HT-29 (cell line): ENCODE measurements at regions not wholly inside any gene's neighbourhood (a gene's known extent, or its start where the extent isn't known, plus 50 kb on each side); places are given as distances from the start of the nearest gene placed in this dataset.

ENCODE experiments used
- DNase-seq: peaks from one replicate; pipeline ENCODE4 v3.0.0-alpha.2; 2015; ENCODE audit warnings: low spot score

DNA sequence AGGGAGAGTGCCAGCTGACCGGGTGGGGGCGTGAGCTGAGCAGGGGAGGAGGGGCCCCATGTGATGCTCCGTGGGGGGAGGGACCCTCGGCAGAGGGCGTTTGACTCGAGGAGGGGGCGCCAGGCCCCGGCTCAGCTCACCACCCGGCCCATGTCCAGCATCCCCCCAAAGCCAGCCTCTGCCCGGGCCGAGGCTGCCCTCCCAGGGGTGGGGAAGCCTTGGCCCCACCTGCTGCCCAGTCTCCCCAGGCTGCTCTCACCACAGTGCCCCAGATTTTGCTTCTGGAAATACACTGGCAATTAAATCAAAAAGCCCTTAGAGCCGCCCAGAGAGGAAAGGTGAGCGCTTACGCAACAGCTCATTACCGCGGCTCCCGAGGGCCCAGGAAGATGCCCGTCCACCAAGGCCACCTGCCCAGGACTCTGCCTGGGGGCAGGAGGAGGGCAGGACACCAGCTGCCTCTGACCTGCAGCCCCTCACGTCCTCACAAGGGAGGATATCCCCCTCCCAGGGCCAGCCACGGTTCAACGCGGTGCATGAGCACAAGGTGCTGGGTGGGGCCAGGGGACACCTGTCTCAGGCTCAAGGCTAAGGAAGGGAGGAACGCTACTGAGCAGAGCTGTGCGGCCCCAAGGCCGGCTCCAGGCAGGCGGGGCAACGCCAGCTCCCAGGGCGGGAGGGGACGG is 70.0 kb upstream of the INPP5A start:
- DNase-seq = peak; percentile 29

DNA sequence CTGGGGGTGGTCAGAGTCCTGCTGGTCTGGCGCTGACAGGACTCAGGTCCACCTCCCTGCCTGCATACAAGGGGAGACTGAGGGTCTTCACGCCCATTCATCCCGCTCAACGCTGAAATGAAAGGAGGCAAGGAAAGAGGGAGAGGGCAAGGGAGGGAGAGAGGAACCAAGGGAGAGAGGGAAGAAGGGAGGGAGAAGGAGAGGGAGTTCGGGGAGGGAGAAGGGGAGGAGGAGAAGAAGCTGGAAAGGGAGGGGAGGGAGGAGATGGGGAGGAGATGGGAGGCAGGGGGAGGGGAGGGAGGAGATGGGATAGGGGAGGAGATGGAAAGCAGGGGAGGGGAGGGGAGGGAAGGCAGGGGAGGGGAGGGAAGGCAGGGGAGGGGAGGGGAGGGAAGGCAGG is 69.4 kb upstream of the INPP5A start:
- DNase-seq = no peak

DNA sequence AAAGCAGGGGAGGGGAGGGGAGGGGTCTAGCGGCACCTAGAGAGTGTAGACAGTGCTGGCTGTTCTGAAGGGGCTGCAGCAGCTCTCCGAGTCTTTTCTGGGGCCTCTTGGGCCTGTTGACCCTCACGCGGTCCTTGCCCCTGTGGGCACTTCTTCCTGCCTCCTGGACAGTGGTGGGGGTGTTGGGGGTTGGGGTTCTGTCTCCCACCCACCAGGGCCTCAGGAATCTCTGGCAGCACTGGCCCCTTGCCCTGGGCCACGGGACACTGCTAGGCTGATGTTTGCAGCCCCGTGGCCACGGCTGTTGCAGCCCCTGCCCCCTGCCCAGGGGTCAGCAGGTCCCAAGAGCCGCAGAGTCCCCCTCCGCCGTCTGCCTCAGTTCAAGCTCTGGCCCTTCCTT is 68.9 kb upstream of the INPP5A start:
- no peak for DNase-seq

DNA sequence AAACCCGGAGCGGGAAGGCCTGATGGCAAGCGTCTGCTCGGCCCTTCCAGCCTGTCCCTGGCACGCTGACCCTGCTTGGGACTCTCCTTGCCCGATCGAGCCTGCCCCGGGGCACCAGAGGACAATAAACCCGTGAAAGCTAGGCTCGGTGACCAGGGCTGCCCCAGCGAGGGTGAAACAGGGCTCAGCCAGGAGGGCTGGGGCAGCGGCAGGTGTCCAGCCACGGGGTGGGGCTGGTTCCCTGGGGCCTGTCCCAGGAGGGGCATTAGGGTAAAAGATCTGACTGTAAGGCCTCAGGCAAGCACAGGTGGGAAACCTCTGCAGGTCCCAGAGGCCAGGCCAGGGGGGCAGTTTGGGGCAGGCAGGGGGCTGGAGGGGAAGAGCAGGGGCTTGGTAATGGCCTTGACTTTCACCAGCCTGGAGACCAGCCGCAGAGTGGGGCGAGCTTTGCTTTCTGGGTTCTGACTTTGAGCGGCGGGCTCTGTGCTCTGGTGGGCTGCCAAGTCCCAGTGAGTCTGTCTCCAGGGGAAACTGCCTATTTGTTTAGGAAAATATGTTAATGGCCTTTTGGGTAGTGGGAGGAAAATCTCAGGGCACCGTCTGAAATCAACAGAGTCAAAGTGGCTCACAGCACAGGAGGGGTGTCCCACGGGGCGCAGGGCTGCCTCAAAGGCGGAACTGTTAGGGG is 68.2 kb upstream of the INPP5A start:
- no peak for DNase-seq

DNA sequence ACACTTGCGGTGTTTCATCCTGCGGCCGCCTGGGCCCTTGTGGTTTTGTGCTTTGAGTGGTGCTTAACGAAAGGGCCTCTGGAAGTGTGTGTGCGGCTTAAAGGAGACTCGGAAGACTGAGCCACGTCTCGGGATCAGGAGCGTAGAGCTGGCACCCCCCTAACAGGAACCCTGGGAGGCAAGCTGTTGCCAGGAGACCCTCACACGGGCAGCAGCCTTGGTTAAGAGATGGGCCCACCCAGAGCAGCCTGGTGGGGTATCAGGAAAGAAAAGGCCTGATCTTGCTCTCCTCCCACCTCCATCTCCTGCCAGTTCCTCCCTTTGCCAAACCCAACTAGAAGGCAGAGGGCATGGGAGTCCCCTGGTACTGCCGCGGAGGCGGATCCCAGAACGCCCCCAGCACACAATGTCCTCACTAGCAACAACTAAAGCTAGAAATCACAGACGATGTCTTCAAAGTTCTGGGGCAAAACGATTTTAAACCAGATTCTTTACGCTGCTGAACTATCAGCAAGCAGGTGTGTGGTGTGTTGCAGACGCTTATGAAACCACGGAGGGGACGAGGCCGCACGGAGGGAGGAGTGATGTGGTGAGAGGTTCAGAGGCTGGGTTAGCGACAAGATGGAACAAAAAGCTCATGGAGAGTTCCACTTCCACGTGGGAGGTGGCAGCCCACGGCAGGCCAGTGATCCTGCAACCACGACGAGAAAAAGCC is 67.0 kb upstream of the INPP5A start:
- no peak for DNase-seq

DNA sequence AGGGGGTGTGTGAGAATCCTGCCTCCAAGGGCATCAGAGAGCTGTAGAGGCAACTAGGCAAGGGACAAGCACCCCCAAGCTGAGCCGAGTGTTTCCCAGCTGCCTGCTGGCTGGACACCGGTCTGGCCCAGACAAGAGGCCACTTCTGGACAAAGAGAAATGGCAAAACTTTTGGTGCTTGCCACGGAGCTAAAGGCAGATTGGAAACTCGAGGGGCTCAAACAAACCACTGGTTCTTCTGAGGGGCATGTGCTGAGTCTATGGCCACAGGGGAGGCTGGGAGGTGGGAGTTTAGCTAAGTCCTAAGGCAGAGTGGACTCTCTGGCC is 66.5 kb upstream of the INPP5A start:
- DNase-seq = no peak

DNA sequence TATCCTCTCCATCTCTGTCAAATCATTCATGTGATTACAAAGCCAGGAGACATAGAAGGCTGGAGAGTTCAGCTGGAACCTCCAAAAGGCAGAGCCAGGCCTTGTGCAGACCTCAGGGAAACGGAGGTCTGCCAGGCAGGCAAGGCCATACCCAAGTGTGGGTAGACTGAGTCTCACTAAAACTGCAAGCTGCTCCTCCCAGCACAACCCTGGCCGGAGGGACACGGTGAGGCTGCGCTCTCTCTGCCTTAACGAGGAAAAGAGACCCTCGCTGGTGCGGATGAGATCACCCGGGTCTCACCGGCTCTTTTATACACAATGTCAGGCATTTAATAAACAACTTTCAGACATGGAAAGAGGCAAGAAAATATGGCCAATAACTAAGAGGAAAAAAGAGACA is 66.1 kb upstream of the INPP5A start:
- DNase-seq = no peak

DNA sequence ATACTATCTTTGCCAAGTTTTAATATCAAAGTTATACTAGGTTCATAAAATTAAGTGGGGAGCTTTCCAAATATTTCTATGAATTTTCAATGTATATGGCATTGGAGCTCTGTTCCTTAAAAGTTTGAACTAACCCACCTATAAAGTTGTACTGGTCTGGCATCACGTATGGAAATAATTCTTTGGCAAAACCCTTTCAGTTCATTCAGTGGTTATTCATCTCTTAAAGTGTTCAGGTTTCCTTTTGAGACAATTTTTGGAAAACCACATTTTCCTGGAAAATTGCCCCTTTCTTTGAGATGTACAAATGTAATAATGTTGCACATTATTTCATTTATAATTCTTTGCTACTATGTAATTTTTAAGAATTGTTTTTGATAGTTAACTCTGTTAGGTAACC is 62.5 kb upstream of the INPP5A start:
- no peak for DNase-seq

DNA sequence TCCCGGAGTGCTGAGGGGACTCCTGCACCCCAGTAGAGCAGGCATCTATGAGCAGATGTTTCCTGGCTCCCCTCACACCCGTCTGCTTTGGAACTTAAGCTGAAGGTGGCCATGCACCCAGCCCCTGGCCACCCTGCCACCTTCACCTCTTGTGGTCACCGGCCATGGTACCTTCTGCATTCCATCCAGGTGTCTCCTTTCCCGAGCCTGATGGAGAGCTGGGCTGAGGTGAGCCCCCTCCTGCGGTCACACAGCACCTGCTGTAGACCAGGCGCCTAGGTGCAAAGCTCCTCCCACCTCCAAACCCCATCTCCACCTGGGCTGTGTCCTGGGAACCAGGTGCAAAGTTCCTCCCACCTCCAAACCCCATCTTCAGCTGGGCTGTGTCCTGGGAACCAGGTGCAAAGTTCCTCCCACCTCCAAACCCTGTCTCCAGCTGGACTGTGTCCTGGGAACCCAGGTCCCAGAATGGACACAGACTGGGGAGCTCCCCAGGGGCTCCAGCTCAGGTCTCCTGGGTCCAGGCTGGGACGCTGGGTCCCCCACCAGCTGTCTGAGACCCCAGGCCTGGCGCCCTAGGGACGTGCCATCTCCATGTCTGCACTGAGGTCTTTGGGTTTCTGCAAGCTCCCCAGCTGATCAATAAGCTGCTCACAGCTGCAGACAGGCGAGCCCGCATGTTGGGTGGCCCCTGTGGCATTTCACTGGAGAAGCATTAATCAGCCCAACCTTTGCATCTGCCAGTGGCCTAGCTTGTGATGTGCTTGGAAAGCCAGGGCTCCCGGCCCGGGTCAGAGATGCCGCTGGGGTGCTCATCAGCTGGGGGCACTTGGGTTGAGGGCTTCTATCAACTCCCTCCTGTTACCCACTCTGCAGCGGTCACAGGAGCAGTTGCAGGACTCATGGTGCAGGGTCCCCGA is 61.2 kb upstream of the INPP5A start:
- no peak for DNase-seq

DNA sequence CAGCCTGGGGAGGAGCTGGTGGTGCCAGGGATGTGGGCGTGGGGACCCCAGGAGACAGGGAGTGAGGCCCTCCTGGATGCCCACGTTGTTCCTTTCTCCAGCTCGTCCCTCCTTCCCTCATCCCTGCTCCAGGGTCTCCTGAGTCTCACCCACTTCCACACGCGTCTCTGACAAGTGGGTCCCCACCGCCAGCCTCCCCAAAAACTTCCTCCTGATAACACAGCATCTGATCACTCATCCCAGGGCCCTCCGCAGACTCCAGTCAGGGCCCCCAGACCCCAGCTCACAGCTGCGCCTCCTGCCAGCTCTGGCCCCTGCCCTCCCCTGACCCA is 60.6 kb upstream of the INPP5A start:
- no peak for DNase-seq

DNA sequence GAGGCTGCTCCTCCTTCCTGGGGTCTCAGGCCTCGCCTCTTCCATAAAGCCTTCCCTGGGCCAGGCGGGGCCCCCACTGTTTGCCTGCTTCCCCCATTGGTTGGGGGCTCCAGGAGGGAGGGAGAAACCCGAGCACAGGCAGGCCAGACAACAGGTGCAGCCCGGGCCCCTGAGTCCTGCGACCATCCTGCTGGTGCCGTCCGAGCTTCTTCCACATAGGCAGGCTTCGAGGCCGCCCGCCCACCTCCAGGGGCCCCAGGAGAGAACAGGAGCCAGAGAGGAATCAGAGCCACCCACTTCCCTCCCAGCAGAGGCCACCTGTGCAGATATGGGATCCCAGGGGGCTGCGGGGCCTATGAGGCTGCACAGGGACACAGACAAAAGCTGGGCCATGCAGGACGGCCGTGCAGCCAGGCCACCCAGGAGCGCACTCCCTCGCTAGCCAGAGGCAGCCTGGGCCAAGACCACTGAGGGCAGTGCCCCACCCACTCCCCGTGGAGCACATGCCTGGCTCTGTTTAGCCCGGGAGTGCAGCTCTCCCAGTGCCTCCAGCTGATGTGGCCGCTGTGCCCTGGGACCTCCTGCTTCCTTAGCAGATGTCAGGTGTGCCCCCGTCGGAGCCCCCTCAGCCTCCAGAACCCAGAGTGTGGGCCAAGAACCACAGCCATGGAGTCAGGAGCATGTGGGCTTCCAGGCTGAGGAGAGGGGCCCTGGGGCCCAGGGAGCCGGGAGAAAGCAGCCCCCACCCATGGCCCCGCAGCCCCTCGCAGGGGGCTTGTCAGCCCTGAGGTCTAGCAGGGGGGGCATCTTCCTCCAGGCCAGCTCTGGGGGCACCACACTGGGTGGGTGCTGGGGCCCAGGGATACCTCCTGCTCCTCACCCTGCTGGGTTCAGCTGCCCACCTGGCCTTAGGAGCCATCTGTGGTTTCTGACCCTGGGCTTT is 59.9 kb upstream of the INPP5A start:
- no peak for DNase-seq

DNA sequence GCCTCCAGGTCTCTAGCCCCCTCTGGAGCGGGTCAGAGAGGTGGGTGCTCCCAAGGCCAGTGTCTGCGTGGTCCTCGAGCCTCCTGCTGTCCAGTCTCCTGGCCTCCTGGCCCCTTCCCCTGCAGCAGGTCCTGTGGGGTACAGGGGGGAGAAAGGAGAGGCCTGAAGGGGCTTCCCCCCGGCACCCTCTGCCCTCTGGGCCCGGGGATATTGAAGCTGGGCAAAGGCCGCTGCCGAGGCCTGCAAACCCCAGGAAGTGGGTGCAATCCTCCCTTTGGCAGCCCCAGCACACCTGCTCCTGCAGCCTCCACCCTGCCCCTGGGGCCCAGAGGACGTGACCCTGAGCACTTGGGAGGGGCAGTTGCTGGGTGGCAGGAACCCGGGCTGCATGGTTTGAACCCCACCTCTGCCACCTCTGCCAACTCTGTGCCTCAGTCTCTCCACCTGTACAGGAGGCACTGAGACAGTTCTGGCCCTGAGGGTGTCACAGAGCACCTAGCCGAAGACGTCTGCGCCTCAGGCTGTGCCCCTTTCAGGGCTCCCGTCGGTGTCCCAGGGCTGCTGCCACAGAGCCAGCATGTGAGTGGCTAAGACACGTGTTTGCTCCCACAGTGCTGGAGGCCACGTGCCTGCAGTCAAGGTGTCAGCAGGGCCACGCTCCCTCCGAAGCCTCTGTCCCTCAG is 59.1 kb upstream of the INPP5A start:
- DNase-seq = no peak

DNA sequence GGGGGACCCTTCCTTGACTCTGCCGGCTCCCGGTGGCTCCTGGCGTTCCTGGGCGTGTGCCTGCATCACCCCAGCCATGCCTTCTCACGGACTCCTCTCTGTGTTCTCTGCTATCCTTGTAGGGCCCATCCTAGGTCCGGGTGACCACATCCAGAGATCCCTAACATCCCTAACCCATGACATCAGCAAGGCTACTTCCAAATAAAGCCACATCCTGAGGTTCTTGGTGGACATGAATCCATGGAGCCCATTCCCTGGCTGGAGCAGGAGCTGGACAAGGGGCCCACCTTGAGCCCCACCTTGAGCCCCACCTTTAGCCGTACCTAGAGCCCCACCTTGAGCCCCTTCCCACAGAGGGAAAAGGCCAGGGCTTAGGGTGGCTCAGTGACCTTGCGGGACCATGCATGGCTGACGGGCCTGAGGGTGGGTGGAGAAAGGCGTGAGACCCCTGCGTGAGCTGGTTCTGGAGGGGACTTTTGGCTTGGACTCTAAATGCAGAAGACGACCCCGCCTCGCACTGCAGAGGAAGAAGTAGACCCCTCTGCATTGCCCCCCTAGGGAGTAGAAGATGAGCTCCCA is 58.5 kb upstream of the INPP5A start:
- DNase-seq = no peak

DNA sequence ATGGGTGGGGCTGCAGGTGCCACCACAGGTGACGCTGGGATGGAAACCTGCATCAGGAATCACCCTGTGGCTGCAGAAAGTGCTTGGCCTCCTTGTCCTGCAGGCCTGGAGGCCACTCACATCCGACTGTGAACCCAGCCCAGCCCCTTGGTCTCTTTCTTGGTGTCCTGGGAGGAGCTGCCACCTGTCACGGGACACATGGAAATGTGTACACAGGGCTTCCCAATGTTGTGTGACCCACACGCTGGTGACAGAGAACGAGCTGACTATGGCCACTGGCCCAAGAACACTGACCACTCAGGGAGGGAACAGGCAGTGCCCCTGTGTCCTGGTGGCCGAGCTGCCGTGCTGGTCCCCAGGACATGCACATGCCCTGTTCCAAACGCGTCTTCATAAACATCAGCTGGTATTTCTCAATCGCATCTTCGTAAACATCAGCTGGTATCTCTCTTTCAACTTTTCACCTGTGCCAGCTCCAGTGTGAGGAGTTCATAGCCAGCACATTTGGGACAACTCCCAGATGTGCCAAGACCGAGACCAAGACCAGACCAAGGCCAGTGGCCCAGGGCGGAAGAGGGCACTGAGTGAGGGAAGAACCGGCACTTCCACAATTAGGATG is 57.9 kb upstream of the INPP5A start:
- no peak for DNase-seq

DNA sequence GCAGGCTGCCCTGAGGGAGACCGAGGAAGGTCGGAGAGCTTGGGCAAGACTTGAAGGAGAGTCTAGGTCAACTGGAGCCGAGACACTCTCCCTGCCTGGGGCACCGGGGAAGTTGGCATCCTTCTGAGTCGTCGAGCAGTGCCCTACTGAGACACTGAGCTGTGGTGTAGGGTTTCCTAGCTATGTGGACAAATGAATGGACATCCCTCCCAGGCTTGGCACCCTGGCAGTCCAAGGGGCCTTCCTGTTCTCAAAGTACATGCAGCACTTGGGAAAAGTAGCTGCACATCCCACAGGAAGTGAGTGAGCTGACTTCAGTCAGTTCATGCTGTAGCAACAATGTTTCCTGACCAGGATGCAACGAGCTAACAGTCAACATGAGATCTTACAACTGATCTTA is 57.2 kb upstream of the INPP5A start:
- no peak for DNase-seq

DNA sequence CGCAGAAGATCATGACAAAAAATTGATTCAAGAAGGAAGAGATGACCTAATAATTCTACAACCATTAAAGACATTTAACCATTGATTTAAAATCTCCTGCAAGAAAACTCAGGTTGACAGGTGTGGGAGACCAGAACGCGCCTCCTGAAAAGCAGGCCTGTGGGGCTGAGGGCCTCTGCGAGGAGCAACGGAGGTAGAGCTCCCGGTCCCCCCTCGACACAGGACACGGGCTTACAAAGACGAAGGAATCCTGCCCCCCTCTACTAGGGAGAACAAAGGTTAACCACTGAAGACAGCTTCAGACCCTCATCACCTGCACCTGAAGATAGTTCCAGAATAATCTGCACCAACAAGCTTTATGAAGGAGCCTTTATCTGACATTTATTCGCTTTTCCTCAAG is 55.9 kb upstream of the INPP5A start:
- no peak for DNase-seq

DNA sequence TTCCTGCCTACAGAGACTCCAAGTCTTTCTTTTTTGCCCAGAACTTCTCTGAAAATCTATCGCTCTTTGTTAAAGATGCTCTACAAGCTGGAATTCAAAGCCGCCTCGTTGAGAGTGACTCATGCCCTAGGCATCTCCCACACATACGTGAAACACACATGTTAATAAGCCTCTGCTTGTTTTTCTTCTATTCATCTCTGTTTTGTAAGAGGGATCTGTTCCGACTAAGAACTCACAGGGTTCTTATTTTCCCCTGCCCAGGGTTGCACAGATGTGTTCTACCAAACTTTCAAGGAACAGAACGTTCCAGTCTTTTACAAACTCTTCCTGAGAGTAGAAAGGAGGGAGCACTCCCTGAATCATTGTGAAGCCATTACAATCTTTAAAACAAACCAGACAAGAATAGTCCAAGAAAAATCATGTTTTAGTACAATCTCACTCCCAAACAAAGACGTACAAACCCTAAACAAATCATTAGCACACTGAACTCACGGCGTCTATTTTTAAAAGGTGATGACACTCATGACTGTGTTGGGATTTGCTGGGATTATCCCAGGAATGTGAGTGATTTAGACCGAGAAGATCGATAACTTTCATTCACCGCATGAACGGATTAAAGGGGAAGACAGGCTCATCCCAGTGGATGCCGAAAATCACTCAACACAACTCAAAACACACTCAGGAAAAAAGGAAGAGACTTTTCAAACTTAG is 55.3 kb upstream of the INPP5A start:
- no peak for DNase-seq

DNA sequence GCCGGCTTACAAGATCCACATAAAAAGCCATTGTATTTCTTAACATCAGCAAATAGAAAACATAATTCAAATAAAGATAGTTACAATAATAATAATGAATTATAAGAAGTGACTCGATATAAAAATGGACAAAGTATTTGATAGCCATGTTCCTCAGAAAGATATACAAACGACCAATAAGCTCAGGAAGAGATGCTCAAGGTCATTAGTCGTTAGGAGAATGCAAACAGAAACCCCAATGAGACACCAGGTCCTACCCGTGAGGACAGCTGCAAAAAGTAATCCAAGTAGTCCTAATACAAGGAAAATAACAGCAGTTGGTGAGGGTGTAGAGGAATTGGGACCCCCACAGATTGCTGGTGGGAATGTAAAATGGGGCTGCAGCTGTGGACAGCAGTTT is 54.2 kb upstream of the INPP5A start:
- no peak for DNase-seq

DNA sequence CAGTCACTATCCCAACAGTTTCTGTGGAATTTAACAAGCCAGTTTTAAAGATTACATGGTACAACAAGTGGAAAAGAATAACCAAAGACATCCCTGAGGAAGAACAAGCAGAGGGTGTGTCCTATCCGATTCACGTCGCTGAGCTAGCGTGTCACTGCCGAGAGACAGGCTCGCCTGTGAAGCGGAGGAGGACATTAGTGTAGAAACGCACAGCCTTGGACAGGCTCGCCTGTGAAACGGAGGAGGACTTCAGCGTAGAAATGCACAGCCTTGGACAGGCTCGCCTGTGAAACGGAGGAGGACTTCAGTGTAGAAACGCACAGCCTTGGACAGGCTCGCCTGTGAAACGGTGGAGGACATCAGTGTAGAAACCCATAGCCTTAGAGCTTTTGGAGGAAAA is 52.7 kb upstream of the INPP5A start:
- DNase-seq = no peak
